ENCODE measurements at regions not wholly inside any gene's neighbourhood (a gene's known extent, or its start where the extent isn't known, plus 50 kb on each side); places are given as distances from the start of the nearest gene placed in this dataset.

- TF ChIP-seq CTCF (IDR thresholded peaks at IDR 0.05) (no peak), POLR2A (IDR thresholded peaks at IDR 0.05) (no peak)
These were observed 80.7 kb downstream of the FHIP1A start for GRCh38 chr4:151489462-151490203.
